Thoracic aorta (tissue), 2 donors: ENCODE measurements at regions not wholly inside any gene's neighbourhood (a gene's known extent, or its start where the extent isn't known, plus 50 kb on each side); places are given as distances from the start of the nearest gene placed in this dataset.

ENCODE experiments used
- ATAC-seq: fragments of 150-250 bp; one replicate; pipeline ENCODE4 v1.8.0; 2017; ENCODE audit warnings: low read depth; ENCODE audit not compliant: insufficient number of reproducible peaks, low FRiP score
- DNase-seq: peaks from one replicate; pipeline ENCODE4 v3.0.0-alpha.2; 2020; ENCODE audit warnings: low spot score
- H3K27ac ChIP-seq, 2 donors: fragments of 200-600 bp; sonication (generic); 1 replicate in 1 of 2; 2 replicates in 1 of 2; pipeline ENCODE4 v1.5.1; 2016; ENCODE audit warnings: mild to moderate bottlenecking in 2 of 2, moderate library complexity in 2 of 2
- H3K27me3 ChIP-seq: fragments of 200-600 bp; sonication (generic); replicated peaks from 2 replicates; pipeline ENCODE4 v1.6.0; 2016; ENCODE audit warnings: mild to moderate bottlenecking; ENCODE audit not compliant: insufficient read depth
- H3K36me3 ChIP-seq: fragments of 200-600 bp; sonication (generic); one replicate; pipeline ENCODE4 v1.5.1; 2016
- H3K4me1 ChIP-seq, 2 donors: fragments of 200-600 bp; sonication (generic); 1 replicate in 1 of 2; 2 replicates in 1 of 2; pipeline versions ENCODE4 v1.5.1 to v1.6.0; 2016; ENCODE audit warnings: low read depth in 2 of 2, mild to moderate bottlenecking in 1 of 2; ENCODE audit not compliant: control insufficient read depth in 1 of 2
- H3K4me3 ChIP-seq: fragments of 200-600 bp; sonication (generic); 2 replicates; pipeline ENCODE4 v1.5.1; 2016; ENCODE audit warnings: mild to moderate bottlenecking
- H3K9me3 ChIP-seq: fragments of 200-600 bp; sonication (generic); 2 replicates; pipeline ENCODE4 v1.5.1; 2016
- TF ChIP-seq, protein P1 (sequence below): fragments of 200-600 bp; sonication (generic); IDR thresholded peaks from one replicate; pipeline ENCODE4 v1.5.1; 2019; ENCODE audit warnings: antibody characterized with exemption

DNA sequence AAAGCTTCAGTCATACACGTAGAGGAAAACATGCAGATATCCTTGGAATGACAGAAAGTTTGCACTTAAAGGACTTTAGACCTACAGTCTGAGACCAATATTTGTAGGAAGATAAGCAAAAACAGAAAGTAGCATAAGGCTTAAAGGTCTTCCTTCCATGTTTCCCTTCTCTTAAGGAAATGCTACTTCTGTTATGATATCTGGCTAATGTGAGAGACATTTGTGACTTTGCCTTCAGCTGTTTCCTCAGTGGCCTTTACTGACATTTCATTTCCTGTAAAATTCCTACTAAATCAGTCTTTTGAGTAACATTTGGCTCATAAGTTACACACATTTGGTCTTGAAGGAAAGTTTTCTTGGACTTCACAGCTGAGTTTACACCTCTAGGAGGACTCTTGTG is 713.4 kb downstream of the TBC1D32 start:
- Histone ChIP-seq H3K4me1 (no peaks in the 10 kb centered on the region), H3K27ac (no peak overlapping the region), H3K9me3 (no peaks in the 10 kb centered on the region), H3K4me3 (no peak overlapping the region), H3K27me3 (no peaks in the 10 kb centered on the region), H3K36me3 (no peaks in the 10 kb centered on the region)
- TF ChIP-seq, protein P1, sequence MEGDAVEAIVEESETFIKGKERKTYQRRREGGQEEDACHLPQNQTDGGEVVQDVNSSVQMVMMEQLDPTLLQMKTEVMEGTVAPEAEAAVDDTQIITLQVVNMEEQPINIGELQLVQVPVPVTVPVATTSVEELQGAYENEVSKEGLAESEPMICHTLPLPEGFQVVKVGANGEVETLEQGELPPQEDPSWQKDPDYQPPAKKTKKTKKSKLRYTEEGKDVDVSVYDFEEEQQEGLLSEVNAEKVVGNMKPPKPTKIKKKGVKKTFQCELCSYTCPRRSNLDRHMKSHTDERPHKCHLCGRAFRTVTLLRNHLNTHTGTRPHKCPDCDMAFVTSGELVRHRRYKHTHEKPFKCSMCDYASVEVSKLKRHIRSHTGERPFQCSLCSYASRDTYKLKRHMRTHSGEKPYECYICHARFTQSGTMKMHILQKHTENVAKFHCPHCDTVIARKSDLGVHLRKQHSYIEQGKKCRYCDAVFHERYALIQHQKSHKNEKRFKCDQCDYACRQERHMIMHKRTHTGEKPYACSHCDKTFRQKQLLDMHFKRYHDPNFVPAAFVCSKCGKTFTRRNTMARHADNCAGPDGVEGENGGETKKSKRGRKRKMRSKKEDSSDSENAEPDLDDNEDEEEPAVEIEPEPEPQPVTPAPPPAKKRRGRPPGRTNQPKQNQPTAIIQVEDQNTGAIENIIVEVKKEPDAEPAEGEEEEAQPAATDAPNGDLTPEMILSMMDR: no peak
- ATAC-seq: no peak
- DNase-seq: no peak

DNA sequence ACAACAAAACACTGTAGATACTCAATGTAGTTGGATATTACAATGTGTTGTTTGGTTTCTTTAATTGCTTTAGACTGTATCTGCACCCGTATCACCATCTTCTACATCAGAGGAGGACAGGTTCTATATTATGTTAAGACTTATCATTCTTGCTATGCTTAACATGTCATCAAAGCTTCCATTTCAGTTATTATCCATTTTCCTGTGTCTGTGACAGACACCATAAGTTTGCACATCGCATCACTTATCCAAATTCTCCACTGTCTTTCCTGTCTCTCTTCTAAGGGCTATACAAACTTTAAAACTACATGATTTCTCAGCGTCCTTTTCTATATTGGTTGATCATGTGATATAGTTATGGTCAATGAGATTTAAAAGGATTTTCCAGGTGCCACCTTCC is 719.0 kb downstream of the TBC1D32 start:
- Histone ChIP-seq H3K27ac (no peak overlapping the region), H3K9me3 (no peaks in the 10 kb centered on the region), H3K27me3 (no peaks in the 10 kb centered on the region), H3K4me1 (no peaks in the 10 kb centered on the region), H3K4me3 (no peak overlapping the region), H3K36me3 (no peaks in the 10 kb centered on the region)
- no peak for ATAC-seq
- DNase-seq: no peak
- TF ChIP-seq, protein P1: no peak

DNA sequence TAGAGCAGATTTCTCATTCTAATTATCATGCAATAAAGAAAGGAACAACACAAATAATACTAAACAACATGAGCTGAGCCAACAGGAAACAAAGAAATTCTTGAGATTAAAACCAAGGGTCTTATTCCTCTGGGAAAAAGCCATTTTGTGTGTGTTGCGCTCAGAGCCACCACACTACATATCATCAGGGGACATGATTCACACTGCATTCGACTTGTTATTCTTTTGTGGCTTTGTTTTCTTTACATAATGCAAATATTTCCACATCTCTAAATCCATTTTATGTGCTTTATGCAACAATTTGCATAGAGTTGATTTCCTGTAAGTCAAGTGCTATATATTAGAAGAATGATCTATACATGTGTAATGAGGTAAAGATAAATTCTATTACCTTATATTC is 719.6 kb downstream of the TBC1D32 start:
- Histone ChIP-seq H3K27me3 (no peaks in the 10 kb centered on the region), H3K36me3 (no peaks in the 10 kb centered on the region), H3K9me3 (no peaks in the 10 kb centered on the region), H3K27ac (no peak overlapping the region), H3K4me1 (no peaks in the 10 kb centered on the region), H3K4me3 (no peak overlapping the region)
- no peak for ATAC-seq
- no peak for DNase-seq
- TF ChIP-seq, protein P1: no peak

DNA sequence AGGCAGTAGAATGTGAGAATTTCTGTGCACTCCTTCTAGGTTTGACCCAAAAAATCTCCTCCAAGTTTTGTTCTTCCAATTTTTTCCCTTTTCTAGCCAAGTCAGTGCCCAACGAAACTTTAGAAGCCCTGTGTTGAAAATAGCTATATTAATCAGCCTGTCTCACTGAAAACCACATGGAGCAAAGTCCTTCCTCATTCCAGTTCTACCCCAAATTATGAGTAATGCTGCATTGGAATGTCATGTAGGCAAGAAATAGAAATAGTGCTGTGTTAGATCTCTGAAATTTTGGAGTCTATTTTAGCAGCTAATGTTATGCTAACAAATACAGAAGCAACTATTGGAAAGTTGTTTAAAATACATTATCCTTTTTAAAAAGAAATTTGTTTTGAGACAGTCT is 725.5 kb downstream of the TBC1D32 start:
- H3K4me1 ChIP-seq: no peaks in the 10 kb centered on the region
- peak; percentile 92 for ATAC-seq
- no peaks in the 10 kb centered on the region for H3K36me3 ChIP-seq
- no peaks in the 10 kb centered on the region for H3K9me3 ChIP-seq
- no peak for DNase-seq
- peak overlapping the region; percentile 2 for H3K4me3 ChIP-seq
- H3K27ac ChIP-seq: no peak overlapping the region
- TF ChIP-seq, protein P1: no peak
- no peaks in the 10 kb centered on the region for H3K27me3 ChIP-seq

DNA sequence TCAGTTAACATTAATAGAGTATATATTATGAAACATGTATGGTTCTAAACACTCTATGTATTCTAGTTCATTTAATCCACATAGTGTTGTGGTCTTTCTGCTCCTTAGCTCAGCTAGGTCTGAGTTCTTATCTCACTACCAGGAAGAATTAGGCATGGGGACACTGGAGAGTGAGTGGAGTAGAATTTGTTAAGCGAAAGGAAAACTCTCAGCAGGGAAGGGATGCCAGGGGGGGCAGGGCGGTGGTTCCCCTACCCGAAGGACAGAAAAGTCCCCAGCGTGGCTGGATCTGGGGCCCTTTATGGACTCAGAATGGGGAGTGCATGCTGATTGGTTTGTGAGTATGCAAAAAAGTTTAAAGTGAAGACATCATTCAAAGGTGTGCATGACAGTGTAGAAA is 727.5 kb downstream of the TBC1D32 start:
- no peak overlapping the region for H3K4me3 ChIP-seq
- H3K27ac ChIP-seq: no peak overlapping the region
- no peaks in the 10 kb centered on the region for H3K27me3 ChIP-seq
- ATAC-seq: no peak
- TF ChIP-seq, protein P1: no peak
- no peaks in the 10 kb centered on the region for H3K4me1 ChIP-seq
- H3K9me3 ChIP-seq: no peaks in the 10 kb centered on the region
- H3K36me3 ChIP-seq: no peaks in the 10 kb centered on the region
- no peak for DNase-seq
